UCSD-AML1 (cell line): ENCODE measurements at regions not wholly inside any gene's neighbourhood (a gene's known extent, or its start where the extent isn't known, plus 50 kb on each side); places are given as distances from the start of the nearest gene placed in this dataset.
"Not testable (repeated sequence)": the region's sequence is repeated elsewhere in the genome, so short reads cannot be mapped to it uniquely, and the experiment has no call there.

ENCODE experiments used
- DNase-seq: peaks from one replicate; lab custom pipeline; 2025; ENCODE audit not compliant: unreplicated experiment; lab: John Stamatoyannopoulos, UW

- no peak for DNase-seq
Observed at GRCh38 chr10:52477305-52477704, 163.2 kb downstream of the DKK1 start.

GRCh38 chr10:52479567-52479966 lies 165.5 kb downstream of the DKK1 start:
- DNase-seq: no peak

GRCh38 chr10:52481986-52482555 lies 168.0 kb downstream of the DKK1 start:
- no peak for DNase-seq

- no peak for DNase-seq
Observed at GRCh38 chr10:52483587-52483986, 169.5 kb downstream of the DKK1 start.

GRCh38 chr10:52484206-52485065 lies 170.4 kb downstream of the DKK1 start:
- DNase-seq: no peak

- no peak for DNase-seq
Observed at GRCh38 chr10:52485462-52485861, 171.4 kb downstream of the DKK1 start.

GRCh38 chr10:52486840-52487611 lies 172.9 kb downstream of the DKK1 start:
- DNase-seq: no peak

GRCh38 chr10:52488606-52489485 lies 174.8 kb downstream of the DKK1 start:
- no peak for DNase-seq

- DNase-seq: no peak
Observed at GRCh38 chr10:52491246-52491995, 177.3 kb downstream of the DKK1 start.

- DNase-seq: no peak
Observed at GRCh38 chr10:52499281-52499680, 185.2 kb downstream of the DKK1 start.

GRCh38 chr10:52500476-52500875 lies 186.4 kb downstream of the DKK1 start:
- no peak for DNase-seq

GRCh38 chr10:52502237-52502636 lies 188.2 kb downstream of the DKK1 start:
- no peak for DNase-seq

GRCh38 chr10:52505341-52505740 lies 191.3 kb downstream of the DKK1 start:
- DNase-seq: not testable (repeated sequence)

- DNase-seq: no peak
Observed at GRCh38 chr10:52514481-52514880, 200.4 kb downstream of the DKK1 start.

- no peak for DNase-seq
Observed at GRCh38 chr10:52517012-52517411, 202.9 kb downstream of the DKK1 start.

GRCh38 chr10:52523696-52524095 lies 209.6 kb downstream of the DKK1 start:
- no peak for DNase-seq

GRCh38 chr10:52525761-52526160 lies 211.7 kb downstream of the DKK1 start:
- DNase-seq: no peak

- DNase-seq: no peak
Observed at GRCh38 chr10:52526251-52526823, 212.3 kb downstream of the DKK1 start.

GRCh38 chr10:52532650-52533290 lies 218.7 kb downstream of the DKK1 start:
- DNase-seq: no peak
